ENCODE measurements at regions not wholly inside any gene's neighbourhood (a gene's known extent, or its start where the extent isn't known, plus 50 kb on each side); places are given as distances from the start of the nearest gene placed in this dataset.
"Not testable (repeated sequence)": the region's sequence is repeated elsewhere in the genome, so short reads cannot be mapped to it uniquely, and the experiment has no call there.

DNA sequence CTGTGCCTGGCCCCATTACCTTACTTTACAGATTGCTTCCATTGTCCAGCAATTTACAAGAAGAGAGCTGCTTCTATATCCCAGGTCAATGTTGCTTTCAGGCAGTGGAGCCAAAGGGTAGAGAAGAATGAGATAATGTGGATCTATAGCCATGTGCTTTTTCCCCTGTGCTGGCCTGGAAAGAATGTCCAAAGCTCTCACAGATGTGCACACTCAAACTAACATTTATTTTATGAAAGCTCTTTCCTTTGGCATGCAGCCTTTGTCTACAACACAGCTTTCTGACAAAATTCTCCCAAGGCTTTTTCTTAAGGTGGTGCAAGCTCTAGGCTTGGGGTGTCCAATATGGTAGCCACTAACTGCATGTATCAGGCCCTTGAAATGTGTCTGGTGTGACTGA lies 217.3 kb downstream of the LRRC70 start:
- no peak for DNase-seq (ENCODE audit: low read depth in 4 of 4, low spot score in 2 of 4)

DNA sequence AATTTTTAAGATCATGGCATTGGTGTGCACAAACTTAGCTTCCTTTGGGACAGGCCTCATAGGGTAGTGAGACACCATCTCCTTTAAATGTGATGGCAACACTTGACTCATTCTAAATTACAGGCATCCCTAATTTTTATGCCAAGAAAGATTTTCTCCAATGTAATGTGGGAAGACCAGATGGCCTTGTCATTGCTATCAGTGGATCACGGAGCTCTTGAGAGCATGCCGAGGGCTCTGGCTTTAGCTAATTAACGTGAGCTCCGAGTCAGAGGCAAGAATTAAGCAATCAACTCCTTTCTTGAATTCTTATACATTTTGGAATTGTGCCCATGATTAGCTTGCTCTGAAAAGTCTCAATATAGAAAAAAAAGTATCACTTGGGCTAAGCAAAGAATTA lies 215.8 kb downstream of the LRRC70 start:
- no peak for DNase-seq (ENCODE audit: low read depth in 4 of 4, low spot score in 2 of 4)

DNA sequence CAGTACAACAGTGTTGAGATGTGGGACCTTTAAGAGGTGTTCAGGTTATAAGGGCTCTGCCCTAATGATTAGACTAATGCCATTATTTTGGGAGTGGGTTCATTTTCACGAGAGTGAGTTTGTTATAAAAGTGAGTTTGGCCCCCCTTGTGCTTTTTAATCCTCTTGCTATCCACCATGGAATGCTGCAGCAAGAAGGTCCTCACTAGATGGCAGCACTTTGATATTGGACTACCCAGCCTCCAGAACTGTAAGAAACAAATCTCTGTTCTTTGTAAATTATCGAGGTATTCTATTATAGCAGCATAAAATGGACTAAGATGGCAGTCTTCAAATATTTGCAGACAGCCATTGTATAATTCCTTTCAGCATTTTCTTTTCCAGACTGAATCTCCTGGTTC lies 212.4 kb downstream of the LRRC70 start:
- DNase-seq (ENCODE audit: low read depth in 4 of 4, low spot score in 2 of 4) = no peak

- no peak for DNase-seq (ENCODE audit: low read depth in 4 of 4, low spot score in 2 of 4)
Measured at GRCh38 chr5:62790348-62790747, 211.7 kb downstream of the LRRC70 start.

- DNase-seq (ENCODE audit: low read depth in 4 of 4, low spot score in 2 of 4) = no peak
Measured at GRCh38 chr5:62786099-62786498, 207.5 kb downstream of the LRRC70 start.

DNA sequence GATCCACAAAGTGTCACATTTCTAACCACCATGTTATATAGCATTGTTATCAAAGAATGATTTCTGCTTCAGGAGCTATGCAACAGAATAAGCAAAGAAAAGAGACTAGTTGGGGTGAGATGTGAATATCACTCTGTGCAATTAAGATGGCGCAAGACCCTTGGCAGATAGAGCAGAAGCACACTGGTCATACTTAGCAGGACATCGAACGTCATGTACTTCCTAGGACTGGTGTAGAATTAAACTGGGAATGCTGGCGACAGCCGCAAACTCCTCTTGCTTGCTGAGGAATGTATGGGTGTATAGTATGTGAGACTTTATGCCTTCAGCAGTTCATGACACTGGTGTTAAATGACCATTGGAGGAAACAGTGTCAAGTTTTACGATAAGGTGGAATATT lies 207.0 kb downstream of the LRRC70 start:
- no peak for DNase-seq (ENCODE audit: low read depth in 4 of 4, low spot score in 2 of 4)

- DNase-seq (ENCODE audit: low read depth in 4 of 4, low spot score in 2 of 4) = no peak
Measured at GRCh38 chr5:62783374-62784057, 204.9 kb downstream of the LRRC70 start.

DNA sequence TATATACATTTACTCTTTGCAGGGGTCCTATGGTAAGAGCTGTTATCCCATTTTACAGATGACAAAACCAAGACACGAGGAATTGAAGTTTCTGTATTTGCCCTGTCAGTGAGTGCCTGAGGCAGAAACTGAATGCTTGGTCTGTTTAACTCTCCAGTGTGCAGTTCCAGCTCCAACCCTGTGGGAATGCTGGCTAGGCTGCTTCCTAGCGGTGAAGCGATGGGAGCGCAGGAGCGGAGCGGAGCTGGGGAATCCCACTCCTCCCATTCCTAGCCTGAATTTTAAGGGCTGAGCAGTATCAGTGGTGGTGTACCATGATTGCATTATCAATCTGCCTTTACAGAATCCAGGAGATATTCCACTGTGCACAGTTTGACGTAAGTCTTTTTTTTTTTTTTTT lies 202.3 kb downstream of the LRRC70 start:
- no peak for DNase-seq (ENCODE audit: low read depth in 4 of 4, low spot score in 2 of 4)

- no peak for DNase-seq (ENCODE audit: low read depth in 4 of 4, low spot score in 2 of 4)
Measured at GRCh38 chr5:62780230-62780629, 201.6 kb downstream of the LRRC70 start.

GRCh38 chr5:62779010-62779422 lies 200.4 kb downstream of the LRRC70 start:
- DNase-seq (ENCODE audit: low read depth in 4 of 4, low spot score in 2 of 4) = peak; percentile 26 to 57 (median 40)

- DNase-seq (ENCODE audit: low read depth in 4 of 4, low spot score in 2 of 4) = peak in 1 of 4 donors; percentile 3
Measured at GRCh38 chr5:62778316-62779009, 199.8 kb downstream of the LRRC70 start.

DNA sequence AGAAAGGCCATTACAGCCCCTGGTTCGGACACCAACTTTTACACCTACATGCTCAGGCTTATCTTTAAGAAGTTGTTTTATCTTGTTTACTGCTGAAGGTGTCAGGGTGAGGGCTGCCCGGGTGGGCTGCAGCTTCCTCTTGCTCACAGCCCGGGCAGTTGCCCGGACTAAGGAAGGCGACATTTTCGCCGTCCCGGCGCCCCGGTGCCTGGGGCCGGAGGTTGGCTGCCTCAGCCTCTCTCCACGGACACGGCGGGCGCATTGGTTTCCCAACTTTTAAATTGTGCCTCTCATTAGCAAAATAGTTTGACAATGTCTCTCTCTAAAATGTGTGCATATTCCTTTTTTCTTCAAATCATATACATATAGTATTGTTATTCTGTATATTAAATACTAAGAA lies 198.5 kb downstream of the LRRC70 start:
- DNase-seq (ENCODE audit: low read depth in 4 of 4, low spot score in 2 of 4) = not testable (repeated sequence)

GRCh38 chr5:62776592-62776991 lies 198.0 kb downstream of the LRRC70 start:
- not testable (repeated sequence) for DNase-seq (ENCODE audit: low read depth in 4 of 4, low spot score in 2 of 4)

DNA sequence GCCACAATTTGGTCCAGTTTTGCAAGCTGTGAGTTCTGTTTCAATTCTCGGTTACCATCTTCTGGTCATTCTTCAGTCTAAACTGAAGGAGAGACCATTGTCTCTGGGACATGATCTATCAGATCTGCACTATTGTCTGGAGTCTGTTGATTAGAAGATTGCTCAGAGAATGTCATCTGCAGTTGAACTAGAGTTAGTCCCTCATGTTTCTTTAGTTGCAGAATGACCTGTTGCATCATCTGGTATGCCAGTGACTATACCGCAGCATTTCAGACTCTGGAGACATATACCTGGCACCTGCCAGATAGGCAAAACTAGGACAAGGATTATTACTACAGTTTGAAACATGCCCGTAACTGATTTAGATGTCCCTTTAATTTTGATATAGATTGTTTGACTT lies 194.8 kb downstream of the LRRC70 start:
- no peak for DNase-seq (ENCODE audit: low read depth in 4 of 4, low spot score in 2 of 4)

- DNase-seq (ENCODE audit: low read depth in 4 of 4, low spot score in 2 of 4) = peak in 3 of 4 donors; percentile 40 to 50 (median 43)
Measured at GRCh38 chr5:62771341-62771740, 192.7 kb downstream of the LRRC70 start.

DNA sequence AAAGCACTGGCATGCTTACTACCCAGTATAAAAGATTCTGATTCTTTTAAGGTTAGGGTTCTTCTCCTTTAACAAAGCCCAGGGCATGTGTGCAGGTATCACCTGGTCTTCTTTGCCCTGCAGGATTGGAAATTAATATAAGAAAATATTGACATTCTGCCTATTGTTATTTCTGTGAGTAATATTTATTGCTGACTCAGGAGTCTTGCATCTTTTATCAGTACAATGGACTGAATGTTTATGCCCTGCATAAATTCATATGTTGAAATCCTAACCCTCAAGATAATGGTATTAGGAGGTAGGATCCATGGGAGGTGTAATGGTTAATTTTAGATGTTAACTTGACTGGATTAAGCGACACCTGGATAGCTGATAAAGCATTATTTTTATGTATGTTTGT lies 189.0 kb downstream of the LRRC70 start:
- DNase-seq (ENCODE audit: low read depth in 4 of 4, low spot score in 2 of 4) = no peak

DNA sequence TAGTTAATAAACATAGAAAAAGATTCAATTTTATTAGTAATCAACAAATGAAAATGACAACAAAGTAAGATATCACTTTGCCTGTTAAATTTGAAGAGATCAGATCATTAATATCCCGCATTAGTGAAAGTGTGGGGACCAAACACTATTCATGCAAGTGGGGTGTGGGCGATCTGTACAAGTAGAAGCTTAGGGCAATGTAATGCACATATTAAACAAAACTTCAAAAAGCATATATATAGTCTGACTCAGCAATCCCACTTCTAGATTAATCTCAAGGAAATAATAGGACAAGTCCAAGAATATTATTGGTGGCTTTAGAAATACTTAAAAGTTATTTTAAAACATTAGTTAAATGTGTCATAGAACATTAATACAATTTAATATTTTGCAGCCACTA lies 188.5 kb downstream of the LRRC70 start:
- no peak for DNase-seq (ENCODE audit: low read depth in 4 of 4, low spot score in 2 of 4)

GRCh38 chr5:62762503-62762902 lies 183.9 kb downstream of the LRRC70 start:
- DNase-seq (ENCODE audit: low read depth in 4 of 4, low spot score in 2 of 4) = no peak

- DNase-seq (ENCODE audit: low read depth in 4 of 4, low spot score in 2 of 4) = not testable (repeated sequence)
Measured at GRCh38 chr5:62757686-62758085, 179.1 kb downstream of the LRRC70 start.

DNA sequence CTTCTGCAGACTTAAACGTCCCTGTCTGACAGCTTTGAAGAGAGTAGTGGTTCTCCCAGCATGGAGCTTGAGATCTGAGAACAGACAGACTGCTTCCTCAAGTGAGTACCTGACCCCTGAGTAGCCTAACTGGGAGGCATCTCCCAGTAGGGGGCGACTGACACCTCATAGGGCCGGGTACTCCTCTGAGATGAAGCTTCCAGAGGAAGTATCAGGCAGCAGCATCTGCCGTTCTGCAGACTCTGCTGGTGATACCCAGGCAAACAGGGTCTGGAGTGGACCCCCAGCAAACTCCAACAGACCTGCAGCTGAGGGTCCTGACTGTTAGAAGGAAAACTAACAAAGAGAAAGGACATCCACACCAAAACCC lies 174.4 kb downstream of the LRRC70 start:
- DNase-seq (ENCODE audit: low read depth in 4 of 4, low spot score in 2 of 4) = not testable (repeated sequence)

DNA sequence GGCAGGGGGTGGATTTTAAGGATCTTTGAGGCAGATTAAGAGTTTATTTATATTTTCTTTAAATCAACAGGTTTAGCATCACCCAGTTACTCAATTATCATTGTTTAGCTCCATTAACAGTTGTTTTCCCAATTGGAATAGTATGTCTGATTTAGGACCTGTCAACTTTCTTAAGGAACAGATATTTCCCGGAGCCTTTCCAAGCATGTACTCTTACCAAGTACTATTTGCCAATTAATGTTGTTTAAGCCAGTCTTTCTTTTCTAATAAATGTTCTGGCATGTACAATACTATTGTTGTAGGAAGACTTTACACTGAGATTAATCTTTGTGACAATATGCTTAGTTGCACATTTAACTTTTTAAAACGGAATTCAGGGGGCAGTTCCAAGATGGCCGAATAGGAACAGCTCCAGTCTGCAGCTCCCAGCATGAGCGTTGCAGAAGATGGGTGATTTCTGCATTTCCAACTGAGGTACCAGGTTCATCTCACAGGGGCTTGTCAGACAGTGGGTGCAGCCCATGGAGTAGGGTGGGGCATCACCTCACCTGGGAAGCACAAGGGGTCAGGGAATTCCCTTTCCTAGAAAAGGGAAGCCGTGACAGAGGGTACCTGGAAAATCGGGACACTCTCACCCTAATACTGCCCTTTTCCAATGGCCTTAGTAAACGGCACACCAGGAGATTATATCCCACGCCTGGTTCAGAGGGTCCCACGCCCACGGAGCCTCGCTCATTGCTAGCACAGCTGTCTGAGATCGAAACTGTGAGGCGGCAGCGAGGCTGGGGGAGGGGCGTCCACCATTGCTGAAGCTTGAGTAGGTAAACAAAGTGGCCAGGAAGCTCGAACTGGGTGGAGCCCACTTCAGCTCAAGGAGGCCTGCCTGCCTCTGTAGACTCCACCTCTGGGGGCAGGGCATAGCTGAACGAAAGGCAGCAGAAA lies 173.7 kb downstream of the LRRC70 start:
- DNase-seq (ENCODE audit: low read depth in 4 of 4, low spot score in 2 of 4) = not testable (repeated sequence)

Measured in left renal cortex interstitium (tissue), 4 donors.